Uterus (tissue), 2 donors: ENCODE measurements at regions not wholly inside any gene's neighbourhood (a gene's known extent, or its start where the extent isn't known, plus 50 kb on each side); places are given as distances from the start of the nearest gene placed in this dataset.

ENCODE experiments used
- CTCF ChIP-seq, 4 experiments: fragments of 200-600 bp in 2 of 4; fragments of 450-650 bp in 2 of 4; sonication (generic) in 2 of 4; IDR thresholded peaks; one replicate each; pipeline ENCODE4 v1.5.1; 2016 to 2019; ENCODE audit warnings: antibody characterized with exemption in 4 of 4, mild to moderate bottlenecking in 2 of 4, moderate library complexity in 1 of 4
- POLR2A ChIP-seq, 2 donors: fragments of 450-650 bp; IDR thresholded peaks; one replicate each; pipeline ENCODE4 v1.6.1; 2016; ENCODE audit warnings: antibody characterized with exemption in 2 of 2, mild to moderate bottlenecking in 1 of 2, moderate library complexity in 1 of 2

GRCh38 chr11:114790910-114791309 lies 112.6 kb downstream of the NXPE2 start:
- TF ChIP-seq CTCF (IDR thresholded peaks at IDR 0.05), result no peak
- no peak for TF ChIP-seq POLR2A (IDR thresholded peaks at IDR 0.05)
